HG03103 (cell line): ENCODE measurements at regions not wholly inside any gene's neighbourhood (a gene's known extent, or its start where the extent isn't known, plus 50 kb on each side); places are given as distances from the start of the nearest gene placed in this dataset.
"Not testable (repeated sequence)": the region's sequence is repeated elsewhere in the genome, so short reads cannot be mapped to it uniquely, and the experiment has no call there.

ENCODE experiments used
- ATAC-seq: cut with Tn5 transposase; IDR thresholded peaks from one replicate; pipeline ENCODE4 v1.9.1; 2021; ENCODE audit warnings: low read depth; ENCODE audit not compliant: unreplicated experiment

- ATAC-seq = not testable (repeated sequence)
Observed at GRCh38 chr7:119950390-119951041, 322.5 kb upstream of the KCND2 start.

- not testable (repeated sequence) for ATAC-seq
Observed at GRCh38 chr7:119951614-119952013, 321.4 kb upstream of the KCND2 start.

GRCh38 chr7:119957335-119957734, 315.6 kb upstream of the KCND2 start:
- no peak for ATAC-seq

- no peak for ATAC-seq
Observed at GRCh38 chr7:119959811-119960210, 313.2 kb upstream of the KCND2 start.

- no peak for ATAC-seq
Observed at GRCh38 chr7:119963654-119964053, 309.3 kb upstream of the KCND2 start.

- no peak for ATAC-seq
Observed at GRCh38 chr7:119964065-119964464, 308.9 kb upstream of the KCND2 start.

GRCh38 chr7:119964788-119965542, 308.0 kb upstream of the KCND2 start:
- no peak for ATAC-seq

- ATAC-seq = no peak
Observed at GRCh38 chr7:119967221-119967620, 305.8 kb upstream of the KCND2 start.

- ATAC-seq = not testable (repeated sequence)
Observed at GRCh38 chr7:119968411-119968810, 304.6 kb upstream of the KCND2 start.

- no peak for ATAC-seq
Observed at GRCh38 chr7:119969054-119969453, 303.9 kb upstream of the KCND2 start.

GRCh38 chr7:119969763-119970162, 303.2 kb upstream of the KCND2 start:
- no peak for ATAC-seq

- no peak for ATAC-seq
Observed at GRCh38 chr7:119974972-119975371, 298.0 kb upstream of the KCND2 start.

- ATAC-seq = no peak
Observed at GRCh38 chr7:119982884-119983283, 290.1 kb upstream of the KCND2 start.

- no peak for ATAC-seq
Observed at GRCh38 chr7:119983468-119983867, 289.5 kb upstream of the KCND2 start.

GRCh38 chr7:119984247-119984646, 288.7 kb upstream of the KCND2 start:
- no peak for ATAC-seq

- no peak for ATAC-seq
Observed at GRCh38 chr7:119988401-119988800, 284.6 kb upstream of the KCND2 start.

GRCh38 chr7:119994928-119995327, 278.0 kb upstream of the KCND2 start:
- no peak for ATAC-seq

- no peak for ATAC-seq
Observed at GRCh38 chr7:119996634-119997033, 276.3 kb upstream of the KCND2 start.

- ATAC-seq = no peak
Observed at GRCh38 chr7:119999738-120000475, 273.1 kb upstream of the KCND2 start.

- no peak for ATAC-seq
Observed at GRCh38 chr7:120005720-120006119, 267.3 kb upstream of the KCND2 start.

GRCh38 chr7:120014301-120014700, 258.7 kb upstream of the KCND2 start:
- not testable (repeated sequence) for ATAC-seq
